ENCODE measurements at regions not wholly inside any gene's neighbourhood (a gene's known extent, or its start where the extent isn't known, plus 50 kb on each side); places are given as distances from the start of the nearest gene placed in this dataset.
"Not testable (repeated sequence)": the region's sequence is repeated elsewhere in the genome, so short reads cannot be mapped to it uniquely, and the experiment has no call there.

DNA sequence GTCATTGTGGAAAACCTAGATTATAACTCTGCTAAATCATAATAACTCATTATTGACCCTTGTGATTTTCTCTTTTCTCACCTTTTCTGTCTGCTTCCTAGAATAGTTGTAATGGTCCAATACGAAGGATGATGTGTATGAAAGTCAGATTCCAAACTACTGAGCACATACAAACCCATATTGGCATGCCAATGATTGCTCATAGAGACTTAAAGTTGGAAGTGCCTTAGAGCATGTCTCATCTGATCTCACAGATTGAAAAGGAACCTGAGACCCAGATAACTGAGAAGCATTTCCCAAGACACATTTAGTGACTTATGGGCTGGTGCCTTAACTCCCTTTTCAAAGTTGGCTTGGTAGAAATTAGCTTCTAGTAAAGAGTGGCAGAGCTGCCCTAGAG, 594.3 kb downstream of the REEP3 start:
- no peak for DNase-seq (ENCODE audit: low read depth in 2 of 2)

DNA sequence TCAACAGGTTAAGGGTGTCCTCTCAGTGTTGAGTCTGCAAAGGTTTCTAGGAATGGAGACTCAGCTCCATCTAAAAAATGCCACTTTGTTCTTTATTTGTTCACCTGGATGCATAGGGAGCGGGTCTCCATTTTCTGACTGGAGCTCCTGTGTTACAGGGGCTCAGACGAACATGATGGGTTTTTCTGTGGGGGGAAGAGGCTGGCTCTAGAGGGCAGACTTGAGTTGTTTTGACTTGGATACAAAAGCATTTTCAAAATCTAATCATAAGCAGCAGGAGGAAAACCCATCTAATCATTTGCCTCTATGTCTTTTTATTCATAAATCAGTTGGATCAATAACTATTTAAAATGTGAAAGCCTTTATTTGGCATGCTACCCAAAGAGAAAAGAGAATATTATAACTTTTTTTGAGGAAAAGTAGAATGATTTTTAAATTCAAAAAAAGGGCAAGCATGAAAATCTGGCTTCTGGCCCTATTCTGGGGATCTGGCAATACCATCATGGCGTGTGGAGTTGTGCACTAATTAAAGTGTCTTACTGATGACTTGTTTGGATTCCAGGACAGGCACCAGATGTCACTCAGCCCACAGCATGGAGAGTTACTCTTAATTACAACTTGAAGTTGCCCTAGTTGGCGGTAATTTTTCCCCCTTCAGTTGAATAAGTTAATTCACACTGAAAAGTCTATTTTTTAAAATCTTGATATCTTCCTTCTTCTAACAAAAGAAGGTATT, 594.9 kb downstream of the REEP3 start:
- no peak for DNase-seq (ENCODE audit: low read depth in 2 of 2)

DNA sequence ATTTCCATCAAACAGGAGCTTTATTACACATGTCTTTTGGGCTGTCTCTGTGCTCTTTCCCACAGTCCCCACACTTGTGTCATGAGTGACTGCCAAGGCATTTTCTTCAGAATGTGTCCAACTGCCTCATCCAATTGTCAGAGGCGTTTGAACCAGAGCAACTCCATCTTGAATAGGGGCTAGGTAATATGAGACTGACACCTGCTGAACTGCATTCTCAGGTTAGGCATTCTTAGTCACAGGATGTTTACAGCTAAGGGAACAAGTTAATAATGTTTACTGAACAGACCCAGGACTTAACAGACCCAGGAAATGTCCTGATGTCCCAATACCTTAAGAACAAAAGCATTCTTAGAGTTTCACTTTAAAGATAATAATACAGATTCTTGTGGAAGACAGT, 595.5 kb downstream of the REEP3 start:
- DNase-seq (ENCODE audit: low read depth in 2 of 2): no peak

DNA sequence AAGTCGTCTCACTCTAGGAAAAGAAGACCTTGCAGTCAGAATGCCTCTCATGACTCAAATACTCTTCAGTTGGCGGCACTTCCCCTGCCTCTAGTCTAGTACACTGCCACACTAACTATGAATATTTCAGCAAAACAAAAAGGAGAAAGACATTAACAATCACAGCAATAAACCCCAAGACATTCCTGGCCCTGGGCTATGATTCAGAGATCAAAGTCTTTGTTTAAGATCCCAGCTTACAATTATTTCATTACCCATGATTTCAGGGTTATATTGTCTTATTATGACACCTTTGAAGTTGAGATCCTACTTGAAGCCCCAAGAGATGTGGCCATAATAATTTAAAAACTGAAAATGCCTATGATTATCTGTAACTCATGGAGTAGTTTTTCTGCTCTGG, 597.5 kb downstream of the REEP3 start:
- no peak for DNase-seq (ENCODE audit: low read depth in 2 of 2)

DNA sequence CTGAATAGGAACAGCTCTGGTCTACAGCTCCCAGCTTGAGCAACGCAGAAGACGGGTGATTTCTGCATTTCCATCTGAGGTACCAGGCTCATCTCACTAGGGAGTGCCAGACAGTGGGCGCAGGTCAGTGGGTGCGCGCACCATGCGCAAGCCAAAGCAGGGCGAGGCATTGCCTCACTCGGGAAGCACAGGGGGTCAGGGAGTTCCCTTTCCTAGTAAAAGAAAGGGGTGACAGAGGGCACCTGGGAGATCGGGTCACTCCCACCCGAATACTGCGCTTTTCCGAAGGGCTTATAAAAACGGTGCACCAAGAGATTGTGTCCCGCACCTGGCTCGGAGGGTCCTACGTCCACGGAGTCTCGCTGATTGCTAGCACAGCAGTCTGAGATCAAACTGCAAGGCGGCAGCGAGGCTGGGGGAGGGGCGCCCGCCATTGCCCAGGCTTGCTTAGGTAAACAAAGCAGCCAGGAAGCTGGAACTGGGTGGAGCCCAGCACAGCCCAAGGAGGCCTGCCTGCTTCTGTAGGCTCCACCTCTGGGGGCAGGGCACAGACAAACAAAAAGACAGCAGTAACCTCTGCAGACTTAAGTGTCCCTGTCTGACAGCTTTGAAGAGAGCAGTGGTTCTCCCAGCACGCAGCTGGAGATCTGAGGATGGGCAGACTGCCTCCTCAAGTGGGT, 599.2 kb downstream of the REEP3 start:
- DNase-seq (ENCODE audit: low read depth in 2 of 2): not testable (repeated sequence)

DNA sequence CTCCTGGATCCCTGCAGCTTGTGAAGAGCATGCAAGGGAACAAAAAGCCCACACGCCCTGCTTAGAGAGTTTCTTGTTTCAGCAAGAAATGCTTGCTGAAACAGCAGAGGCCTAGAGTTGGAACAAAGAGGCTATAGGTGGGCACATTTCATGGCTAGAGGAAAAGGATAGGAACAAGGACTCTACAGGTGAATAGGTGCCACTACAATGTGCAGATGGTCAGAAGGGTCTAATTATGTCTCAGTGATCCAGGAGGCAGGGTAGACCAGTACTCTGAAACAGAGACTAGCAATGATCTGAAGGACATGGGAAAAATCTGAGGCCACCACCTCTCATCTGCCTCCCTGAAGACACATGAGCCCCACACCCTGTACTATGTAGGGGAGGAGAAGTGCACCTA, 609.0 kb downstream of the REEP3 start:
- no peak for DNase-seq (ENCODE audit: low read depth in 2 of 2)

DNA sequence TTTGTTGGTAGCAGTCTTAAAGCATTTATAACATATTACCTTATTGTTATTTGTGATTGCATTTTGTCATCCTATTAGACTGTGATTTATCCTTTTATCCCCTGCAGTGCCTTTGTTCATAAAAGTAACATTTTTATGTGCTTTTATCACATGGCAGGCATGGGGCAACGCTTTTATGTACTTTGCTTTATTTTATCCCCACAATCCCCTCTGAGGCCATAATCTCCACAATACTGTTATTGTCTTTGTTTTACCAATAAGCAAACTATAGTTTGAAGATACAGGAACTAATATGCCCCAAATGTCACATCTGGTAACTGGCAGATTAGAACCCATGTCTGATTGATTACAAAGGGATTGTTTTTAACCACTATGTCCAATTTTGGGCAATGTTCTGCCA, 613.5 kb downstream of the REEP3 start:
- no peak for DNase-seq (ENCODE audit: low read depth in 2 of 2)

DNA sequence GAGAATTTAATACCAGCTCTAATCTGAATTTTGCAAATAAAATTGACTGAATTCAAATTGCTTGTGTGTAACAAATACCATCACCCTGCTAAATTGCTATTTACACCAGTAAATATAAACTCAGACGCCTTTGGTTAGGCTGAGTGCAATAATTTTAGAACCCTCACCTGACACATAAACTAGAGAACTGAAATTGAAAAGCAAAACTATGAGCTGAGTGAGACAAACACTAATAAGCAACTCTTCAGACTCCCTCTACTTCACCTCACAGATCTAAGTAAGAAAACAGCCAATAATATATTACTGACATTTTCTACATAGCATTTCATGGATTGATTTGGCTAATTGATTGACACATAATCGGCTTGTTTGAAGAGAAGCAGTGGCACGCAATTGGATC, 621.2 kb downstream of the REEP3 start:
- DNase-seq (ENCODE audit: low read depth in 2 of 2): no peak

DNA sequence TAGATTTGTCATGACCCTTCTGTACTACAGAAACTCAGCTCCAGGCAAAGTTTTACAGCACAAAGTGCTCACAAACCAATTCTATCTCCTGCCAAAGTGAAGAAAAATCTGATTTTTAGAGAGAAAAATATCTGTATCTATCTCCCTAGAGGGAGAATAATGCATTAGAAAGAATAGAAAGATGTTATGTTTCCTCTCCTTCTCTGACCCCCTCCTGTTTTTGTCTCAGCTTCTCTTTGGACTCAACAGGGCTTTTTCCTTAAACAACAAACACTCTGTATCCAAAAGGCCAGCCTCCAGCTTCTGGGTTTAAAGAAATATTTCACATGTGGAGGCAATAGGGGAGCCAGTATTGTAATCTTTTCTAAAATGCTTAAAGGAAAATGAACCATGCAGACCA, 627.4 kb downstream of the REEP3 start:
- DNase-seq (ENCODE audit: low read depth in 2 of 2): no peak

DNA sequence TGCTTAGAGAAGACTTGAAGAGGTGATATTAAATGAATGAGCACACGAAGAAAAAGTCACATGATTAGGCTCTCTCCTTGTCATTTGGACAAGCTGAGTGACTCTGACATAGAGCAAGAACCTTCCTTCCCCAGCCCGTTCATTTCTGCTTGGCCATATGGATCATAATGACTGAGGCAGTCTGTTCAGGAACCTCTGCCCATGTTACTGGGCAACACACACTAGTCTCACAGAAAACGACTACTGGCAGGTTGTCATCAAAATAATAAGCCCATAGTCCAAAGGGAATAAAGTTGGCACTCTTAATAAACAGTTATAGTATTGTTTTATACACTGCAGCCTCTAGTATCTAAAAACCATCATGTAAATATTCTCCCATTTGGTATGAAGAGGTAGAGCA, 635.0 kb downstream of the REEP3 start:
- no peak for DNase-seq (ENCODE audit: low read depth in 2 of 2)

DNA sequence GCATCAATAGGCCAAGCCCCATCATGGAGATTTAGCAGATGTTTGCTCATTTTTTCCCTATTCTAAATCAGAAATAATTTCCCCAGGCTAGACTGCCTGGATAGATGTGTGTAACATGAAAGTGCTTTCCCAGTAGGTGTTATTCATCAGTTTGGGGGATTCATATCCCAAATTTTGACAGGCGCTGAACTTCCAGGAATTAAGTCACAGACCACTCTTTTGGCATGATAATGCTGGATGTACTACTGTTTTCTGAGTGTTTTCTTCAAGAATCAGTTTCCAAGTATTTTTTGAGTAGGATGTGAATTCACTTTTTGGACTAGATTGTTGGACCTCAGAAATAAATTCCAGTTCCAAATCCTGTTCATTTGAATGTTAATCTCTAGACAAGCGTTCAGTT, 637.4 kb downstream of the REEP3 start:
- no peak for DNase-seq (ENCODE audit: low read depth in 2 of 2)

DNA sequence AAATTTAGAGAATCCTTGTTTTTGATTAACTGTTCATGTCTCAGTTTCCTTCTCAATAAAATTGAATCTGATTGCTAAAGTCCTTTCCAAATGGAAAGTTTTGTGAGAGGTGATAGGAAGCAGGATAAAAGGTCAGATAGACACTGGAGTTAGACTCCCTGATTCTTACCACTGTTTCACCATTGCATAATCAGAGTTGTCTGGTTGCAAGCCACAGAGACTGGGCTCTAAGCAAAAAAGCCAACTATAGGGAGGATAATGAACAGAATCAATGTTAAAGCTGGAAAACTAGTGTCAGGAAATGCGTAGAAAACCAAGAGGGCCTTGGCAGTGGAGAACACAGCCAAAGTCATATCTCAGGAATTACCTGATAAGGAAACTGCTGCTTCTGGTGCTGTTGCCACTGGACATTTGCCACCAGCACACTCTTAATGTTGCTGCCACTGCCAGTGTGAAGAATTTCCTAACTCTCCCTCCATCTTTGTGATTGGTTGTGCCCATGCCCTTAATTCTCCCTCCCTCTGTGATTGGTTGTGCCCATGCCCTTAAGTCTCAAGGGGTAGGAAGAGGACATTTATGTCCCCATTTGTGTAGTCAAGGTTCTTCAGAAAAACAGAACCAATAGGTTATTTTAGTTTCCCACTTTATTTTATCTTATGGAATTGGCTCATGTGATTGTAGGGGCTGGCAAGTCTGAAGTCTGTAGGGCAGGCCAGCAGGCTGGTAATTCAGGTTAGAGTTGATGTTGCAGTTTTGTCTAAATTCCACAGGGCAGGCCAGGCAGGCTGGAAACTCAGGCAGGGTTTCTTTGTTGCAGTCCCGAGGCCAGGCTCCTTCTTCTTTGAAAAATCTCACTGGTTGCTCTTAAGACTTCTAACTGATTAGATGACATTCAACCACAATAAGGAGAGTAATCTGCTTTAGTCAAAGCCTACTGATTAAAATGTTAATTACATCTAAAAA, 639.0 kb downstream of the REEP3 start:
- no peak for DNase-seq (ENCODE audit: low read depth in 2 of 2)

DNA sequence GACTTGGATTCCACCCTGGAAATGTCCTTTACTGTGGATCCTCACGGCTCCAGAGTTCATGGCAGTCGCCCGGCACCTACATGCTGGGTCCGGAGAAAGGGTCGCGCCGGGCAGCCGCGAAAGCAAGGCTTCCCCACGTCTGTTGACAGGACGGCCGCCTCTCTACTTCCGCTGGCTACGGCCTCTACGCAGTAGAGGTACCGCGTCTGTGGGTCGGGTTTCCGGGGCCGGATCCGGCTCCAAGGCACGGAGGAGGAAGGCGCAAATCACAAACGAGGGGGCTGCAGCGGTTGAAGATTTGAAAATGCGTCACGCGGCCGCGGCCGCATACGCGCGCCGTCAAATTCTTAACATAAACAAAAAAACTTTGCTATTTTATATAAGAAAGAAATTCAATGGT, 649.6 kb downstream of the REEP3 start:
- DNase-seq (ENCODE audit: low read depth in 2 of 2): no peak

DNA sequence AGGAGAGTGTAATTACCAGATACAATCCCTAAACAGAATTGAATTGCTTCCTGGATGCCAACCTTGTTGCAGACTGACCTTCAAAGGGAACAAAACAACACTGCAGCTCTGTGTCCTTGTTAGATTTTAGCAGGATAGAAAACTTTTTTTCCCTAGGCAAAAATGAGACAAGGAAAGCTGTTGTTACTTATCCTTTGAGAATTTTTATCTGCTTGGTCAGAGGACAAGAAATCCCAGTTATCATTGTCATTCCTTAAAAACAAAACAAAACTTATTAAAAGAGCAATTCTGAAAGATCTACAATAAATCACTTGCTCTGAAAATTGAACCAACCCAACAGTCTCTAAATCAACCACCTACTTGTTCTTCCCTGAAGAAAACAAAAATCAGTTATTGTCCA, 652.6 kb downstream of the REEP3 start:
- no peak for DNase-seq (ENCODE audit: low read depth in 2 of 2)

DNA sequence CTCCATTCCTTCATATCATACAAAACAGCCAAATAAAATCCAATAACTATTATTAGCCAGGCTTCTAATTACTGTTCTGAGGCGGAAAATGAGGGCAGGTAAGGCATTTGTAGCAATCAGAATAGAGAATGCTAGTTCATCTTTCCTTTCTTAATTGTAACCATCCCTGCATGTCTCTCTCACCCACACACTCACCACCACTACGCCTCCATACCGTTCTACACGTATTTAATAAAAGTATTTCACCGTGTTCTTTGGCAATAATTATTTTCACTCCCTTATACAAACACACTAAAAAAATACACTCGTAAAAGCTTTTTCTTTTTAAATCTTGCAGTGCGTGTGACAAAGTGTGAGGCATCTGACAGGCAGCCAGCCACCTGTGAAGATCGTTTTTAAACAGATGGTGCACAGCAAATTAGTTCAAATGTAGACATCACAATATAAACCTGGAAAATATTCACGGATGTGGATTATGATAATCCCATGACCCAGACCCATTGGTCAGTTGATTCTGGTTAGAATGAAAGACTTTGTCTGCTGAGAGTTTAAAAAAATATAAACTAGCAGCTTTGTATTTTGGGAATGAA, 653.6 kb downstream of the REEP3 start:
- DNase-seq (ENCODE audit: low read depth in 2 of 2): no peak

DNA sequence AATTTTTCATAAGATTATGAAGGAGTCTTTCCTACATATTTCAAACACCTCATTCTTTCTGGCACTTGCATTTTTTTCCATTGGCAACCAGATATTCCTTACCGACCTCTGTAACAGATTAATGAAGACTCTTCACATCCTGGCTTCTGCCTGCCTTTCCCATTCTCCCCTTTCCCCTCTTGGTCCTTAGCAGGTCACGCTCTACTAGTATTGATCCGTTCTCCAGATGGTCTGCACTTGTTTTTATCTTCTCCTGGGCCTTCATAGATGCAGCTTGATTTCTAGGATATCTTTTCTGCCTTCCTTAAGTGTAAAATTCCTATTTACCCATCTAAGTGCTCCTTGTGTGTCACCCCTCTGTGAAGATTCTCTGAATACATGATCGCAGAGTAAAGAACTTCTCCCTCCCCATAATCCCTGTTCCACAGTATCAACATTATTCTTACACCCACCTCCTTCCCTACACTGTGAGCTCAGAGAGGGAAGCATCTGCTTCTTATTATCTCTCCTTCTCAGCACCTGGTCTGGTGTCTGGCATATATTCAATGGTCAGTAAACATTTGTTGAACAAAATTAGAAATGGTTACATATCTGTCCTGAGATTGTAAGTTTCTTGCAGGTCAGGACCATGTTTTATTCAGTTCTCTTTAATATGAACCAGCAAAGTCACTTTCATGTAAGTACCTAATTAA, 654.2 kb downstream of the REEP3 start:
- no peak for DNase-seq (ENCODE audit: low read depth in 2 of 2)

DNA sequence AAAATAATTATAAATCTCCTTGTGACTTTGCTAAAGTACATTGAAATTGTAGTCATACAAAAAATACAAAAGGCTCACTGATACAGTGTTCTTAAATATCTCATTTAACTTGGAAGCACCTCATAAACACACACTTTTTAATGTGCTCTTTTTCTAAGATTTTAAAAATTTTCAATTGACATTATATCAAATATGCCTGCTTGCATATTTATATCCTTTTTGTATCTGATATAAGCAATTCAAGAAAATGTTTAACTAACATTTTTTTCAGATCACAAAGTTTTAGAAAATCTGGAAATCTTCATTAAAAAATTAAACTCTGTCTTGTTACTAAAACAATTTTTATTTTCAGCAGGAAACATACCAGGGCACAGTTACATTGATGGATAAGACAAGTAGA, 661.5 kb downstream of the REEP3 start:
- no peak for DNase-seq (ENCODE audit: low read depth in 2 of 2)

DNA sequence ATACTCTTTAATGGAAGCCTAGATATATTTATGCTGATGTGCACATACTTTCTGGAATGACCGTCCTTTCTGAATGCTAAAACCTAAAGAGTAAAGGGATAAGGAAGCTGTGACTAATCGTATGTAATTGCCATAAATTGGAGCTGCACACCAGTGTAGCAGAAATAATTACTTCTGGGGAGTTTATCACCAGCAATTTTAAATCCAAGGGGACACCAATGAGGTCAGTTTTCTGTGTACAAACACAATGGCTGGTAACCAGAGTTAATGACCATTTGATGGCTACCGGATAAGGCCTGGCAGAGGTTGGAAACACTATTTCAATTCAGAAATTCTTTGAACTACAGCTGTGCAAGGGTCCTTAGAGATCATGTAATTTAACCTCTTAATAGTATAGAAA, 670.1 kb downstream of the REEP3 start:
- DNase-seq (ENCODE audit: low read depth in 2 of 2): no peak

DNA sequence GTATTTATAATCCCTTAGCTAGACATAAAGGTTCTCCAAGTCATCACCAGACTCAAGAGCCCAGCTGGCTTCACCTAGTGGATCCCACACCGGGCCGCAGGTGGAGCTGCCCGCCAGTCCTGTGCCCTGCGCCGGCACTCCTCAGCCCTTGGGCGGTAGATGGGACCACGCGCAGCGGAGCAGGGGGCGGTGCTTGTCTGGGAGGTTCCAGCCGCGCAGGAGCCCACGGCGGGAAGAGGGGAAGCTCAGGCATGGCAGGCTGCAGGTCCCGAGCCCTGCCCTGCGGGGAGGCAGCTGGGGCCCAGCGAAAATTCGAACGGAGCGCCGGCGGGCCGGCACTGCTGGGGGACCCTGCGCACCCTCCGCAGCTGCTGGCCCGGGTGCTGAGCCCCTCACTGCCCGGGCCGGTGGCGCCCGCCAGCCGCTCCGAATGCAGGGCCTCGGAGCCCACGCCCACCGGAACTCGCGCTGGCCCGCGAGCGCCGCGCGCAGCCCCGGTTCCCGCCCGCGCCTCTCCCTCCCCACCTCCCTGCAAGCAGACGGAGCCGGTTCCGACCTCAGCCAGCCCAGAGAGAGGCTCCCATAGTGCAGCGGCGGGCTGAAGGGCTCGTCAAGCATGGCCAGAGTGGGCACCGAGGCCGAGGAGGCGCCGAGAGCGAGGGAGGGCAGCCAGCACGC, 675.6 kb downstream of the REEP3 start:
- no peak for DNase-seq (ENCODE audit: low read depth in 2 of 2)

DNA sequence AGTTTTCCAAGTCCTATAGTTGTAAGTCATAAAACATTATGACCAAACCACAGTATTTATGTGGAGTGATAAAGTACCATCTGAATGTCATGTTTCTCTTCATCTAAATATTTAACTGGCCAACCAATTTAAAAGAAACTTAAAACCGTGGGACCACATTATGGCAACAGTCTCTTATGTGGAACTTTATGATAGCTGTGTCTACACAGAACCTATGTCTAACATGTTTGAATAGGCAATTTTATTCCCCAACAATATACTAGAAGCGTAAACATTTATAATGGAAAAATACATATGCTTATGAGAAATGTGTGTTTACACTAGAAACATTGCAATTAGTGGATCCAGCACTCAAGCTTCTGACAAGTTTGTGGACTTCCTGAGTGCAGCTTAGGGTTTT, 680.7 kb downstream of the REEP3 start:
- DNase-seq (ENCODE audit: low read depth in 2 of 2): no peak

DNA sequence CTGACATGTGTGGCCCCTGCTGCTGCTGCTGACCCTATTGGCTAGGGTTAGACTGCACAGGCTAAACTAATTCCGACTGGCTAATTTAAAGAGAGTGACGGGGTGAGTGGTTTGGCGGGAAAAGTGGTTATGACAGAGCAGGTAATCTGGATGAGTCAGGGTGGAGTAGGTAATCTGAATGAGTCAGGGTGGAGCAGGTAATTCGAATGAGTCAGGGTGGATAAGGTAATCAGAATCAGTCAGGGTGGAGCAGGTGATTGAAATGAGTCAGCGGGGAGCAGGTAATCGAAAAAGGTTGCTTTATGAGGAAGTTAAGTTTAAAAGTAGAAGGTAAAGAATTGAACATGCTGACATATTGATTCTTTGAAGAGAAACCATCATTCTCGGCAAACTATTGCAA, 683.3 kb downstream of the REEP3 start:
- not testable (repeated sequence) for DNase-seq (ENCODE audit: low read depth in 2 of 2)

Measured in stimulated activated CD8-positive, alpha-beta memory T cell treated with anti-CD3 and anti-CD28 coated beads, Interleukin-7, amount 100 ng/mL, for 4 hours (primary cell).